Small intestine (tissue), 7 donors: ENCODE measurements at regions not wholly inside any gene's neighbourhood (a gene's known extent, or its start where the extent isn't known, plus 50 kb on each side); places are given as distances from the start of the nearest gene placed in this dataset.

Experiments
- DNase-seq, 2 donors: peaks; one replicate each; pipeline versions ENCODE4 v3.0.0 to v3.0.0-alpha.2; 2013
- FAIRE-seq: peaks from 2 replicates; lab custom pipeline; 2012; peaks lifted over from hg19 to GRCh38; lab: Jason Lieb, UNC
- H3K27ac ChIP-seq, 3 donors: one replicate each; pipeline ENCODE4 v1.5.1; 2013; ENCODE audit warnings: low read length in 2 of 3, mild to moderate bottlenecking in 2 of 3, control low read depth in 1 of 3, inconsistent platforms in 1 of 3, low read depth in 1 of 3, moderate library complexity in 1 of 3
- H3K27me3 ChIP-seq, 3 donors: one replicate each; pipeline ENCODE4 v1.6.1; 2013; ENCODE audit warnings: low read length in 3 of 3, inconsistent platforms in 1 of 3; ENCODE audit not compliant: control insufficient read depth in 3 of 3, insufficient read depth in 3 of 3
- H3K36me3 ChIP-seq, 3 donors: one replicate each; pipeline ENCODE4 v1.6.1; 2013; ENCODE audit warnings: low read length in 3 of 3, inconsistent platforms in 1 of 3, low read depth in 1 of 3, mild to moderate bottlenecking in 1 of 3, moderate library complexity in 1 of 3; ENCODE audit not compliant: control insufficient read depth in 3 of 3, insufficient read depth in 2 of 3
- H3K4me1 ChIP-seq, 3 donors: one replicate each; pipeline ENCODE4 v1.6.1; 2013; ENCODE audit warnings: low read length in 2 of 3, inconsistent platforms in 1 of 3, low read depth in 1 of 3, mild to moderate bottlenecking in 1 of 3, moderate library complexity in 1 of 3; ENCODE audit not compliant: control insufficient read depth in 3 of 3, insufficient read depth in 2 of 3
- H3K4me3 ChIP-seq, 3 donors: one replicate each; pipeline ENCODE4 v1.5.1; 2013; ENCODE audit warnings: low read length in 3 of 3, control low read depth in 1 of 3, inconsistent platforms in 1 of 3, low read depth in 1 of 3, mild to moderate bottlenecking in 1 of 3, moderate library complexity in 1 of 3
- H3K9me3 ChIP-seq, 2 donors: one replicate each; pipeline ENCODE4 v1.6.1; 2013; ENCODE audit warnings: low read depth in 1 of 2, low read length in 1 of 2; ENCODE audit not compliant: control insufficient read depth in 2 of 2, insufficient read depth in 1 of 2
- WGBS, 3 donors: extraction: QIAGEN DNeasy Blood & Tissue Kit; methylation state at CpG; one replicate each; pipeline ENCODE4 v1.1.7; 2013; 5-methylcytosine and 5-hydroxymethylcytosine counted together
- donor health status: healthy with polysubstance abuse.
- donor health status: control.
- donor health status: control.
- donor health status: Bipolar disorder and iron deficiency.
- donor health status: healthy.

GRCh38 chr2:207450186-207450585 is 79.6 kb upstream of the CREB1 start:
- peaks cover 0 to 3% of the 10 kb centered on the region in 2 donors for H3K9me3 ChIP-seq
- FAIRE-seq, result no peak
- H3K27me3 ChIP-seq, result peaks cover 0 to 2% (median 0%) of the 10 kb centered on the region in 3 donors

GRCh38 chr2:207458582-207458981 is 71.2 kb upstream of the CREB1 start:
- 90 to 93% (median 92%) methylated on average over 5 of the region's 5 CpGs for WGBS, 3 donors
- FAIRE-seq (no peak), DNase-seq (no peak)
- no peak overlapping the region for H3K4me3 ChIP-seq
- H3K9me3 ChIP-seq, result peaks cover 0 to 3% of the 10 kb centered on the region in 2 donors
- H3K4me1 ChIP-seq, result peaks cover 0 to 3% (median 0%) of the 10 kb centered on the region in 3 donors
- H3K36me3 ChIP-seq, result no peaks in the 10 kb centered on the region
- no peaks in the 10 kb centered on the region for H3K27me3 ChIP-seq
- H3K27ac ChIP-seq, result no peak overlapping the region

More at GRCh38 chr2:207450186-207450585, 79.6 kb upstream of the CREB1 start:
- 38 to 54% (median 51%) methylated on average over 1 of the region's 1 CpG for WGBS, 3 donors
- no peaks in the 10 kb centered on the region for H3K36me3 ChIP-seq
- no peaks in the 10 kb centered on the region for H3K4me1 ChIP-seq
- DNase-seq, result no peak
- no peak overlapping the region for H3K4me3 ChIP-seq
- no peak overlapping the region for H3K27ac ChIP-seq

- no peaks in the 10 kb centered on the region for H3K9me3 ChIP-seq
- no peaks in the 10 kb centered on the region for H3K36me3 ChIP-seq
- H3K4me3 ChIP-seq, result no peak overlapping the region
- DNase-seq (no peak), FAIRE-seq (no peak)
- WGBS, 3 donors, result 59 to 69% (median 60%) methylated on average over 7 of the region's 7 CpGs
- peak overlapping the region in 1 of 3 donors; percentile 27 for H3K27ac ChIP-seq
- H3K27me3 ChIP-seq, result no peaks in the 10 kb centered on the region
- peaks cover 0 to 3% (median 0%) of the 10 kb centered on the region in 3 donors for H3K4me1 ChIP-seq
Measured at GRCh38 chr2:207459990-207460757, 69.6 kb upstream of the CREB1 start.

GRCh38 chr2:207463433-207463832 is 66.3 kb upstream of the CREB1 start:
- DNase-seq (no peak), FAIRE-seq (no peak)
- WGBS, 3 donors, result 82 to 92% (median 83%) methylated on average over 8 of the region's 8 CpGs
- H3K36me3 ChIP-seq, result no peaks in the 10 kb centered on the region
- H3K9me3 ChIP-seq, result no peaks in the 10 kb centered on the region
- peaks cover 0 to 3% (median 0%) of the 10 kb centered on the region in 3 donors for H3K4me1 ChIP-seq
- no peak overlapping the region for H3K27ac ChIP-seq
- no peak overlapping the region for H3K4me3 ChIP-seq
- H3K27me3 ChIP-seq, result no peaks in the 10 kb centered on the region

GRCh38 chr2:207464007-207464406 is 65.8 kb upstream of the CREB1 start:
- no peak for FAIRE-seq
- no peaks in the 10 kb centered on the region for H3K36me3 ChIP-seq
- WGBS, 3 donors, result 87 to 92% (median 89%) methylated on average over 10 of the region's 10 CpGs

GRCh38 chr2:207465894-207466293 is 63.9 kb upstream of the CREB1 start:
- Histone ChIP-seq H3K4me1 (no peaks in the 10 kb centered on the region), H3K4me3 (no peak overlapping the region), H3K9me3 (no peaks in the 10 kb centered on the region), H3K36me3 (no peaks in the 10 kb centered on the region), H3K27ac (no peak overlapping the region), H3K27me3 (no peaks in the 10 kb centered on the region)
- 93 to 100% (median 96%) methylated on average over 1 of the region's 1 CpG for WGBS, 3 donors
- DNase-seq (no peak), FAIRE-seq (no peak)

More at GRCh38 chr2:207464007-207464406, 65.8 kb upstream of the CREB1 start:
- Histone ChIP-seq H3K27me3 (no peaks in the 10 kb centered on the region), H3K9me3 (no peaks in the 10 kb centered on the region), H3K4me3 (no peak overlapping the region), H3K4me1 (peaks cover 0 to 3% (median 0%) of the 10 kb centered on the region in 3 donors), H3K27ac (no peak overlapping the region)
- DNase-seq, result no peak

GRCh38 chr2:207467716-207468347 is 61.9 kb upstream of the CREB1 start:
- H3K27me3 ChIP-seq, result peaks cover 0 to 6% (median 0%) of the 10 kb centered on the region in 3 donors
- H3K9me3 ChIP-seq, result no peaks in the 10 kb centered on the region
- H3K27ac ChIP-seq, result peak overlapping the region in 1 of 3 donors; percentile 71
- FAIRE-seq (no peak), DNase-seq (no peak)
- peaks cover 0 to 3% (median 0%) of the 10 kb centered on the region in 3 donors for H3K4me1 ChIP-seq
- 58 to 61% (median 61%) methylated on average over 6 of the region's 6 CpGs for WGBS, 3 donors
- H3K36me3 ChIP-seq, result no peaks in the 10 kb centered on the region
- H3K4me3 ChIP-seq, result no peak overlapping the region

- Histone ChIP-seq H3K27me3 (peaks cover 0 to 7% (median 0%) of the 10 kb centered on the region in 3 donors), H3K4me3 (no peak overlapping the region), H3K9me3 (no peaks in the 10 kb centered on the region), H3K27ac (peak overlapping the region in 1 of 3 donors; percentile 71), H3K36me3 (no peaks in the 10 kb centered on the region), H3K4me1 (peaks cover 0 to 5% (median 0%) of the 10 kb centered on the region in 3 donors)
- FAIRE-seq (no peak), DNase-seq (no peak)
- WGBS, 3 donors, result 82 to 90% (median 90%) methylated on average over 4 of the region's 4 CpGs
Measured at GRCh38 chr2:207468488-207468887, 61.3 kb upstream of the CREB1 start.
